ENCODE measurements at regions not wholly inside any gene's neighbourhood (a gene's known extent, or its start where the extent isn't known, plus 50 kb on each side); places are given as distances from the start of the nearest gene placed in this dataset.

GRCh38 chr13:97873398-97873797, 80.1 kb upstream of the IPO5 start:
- H3K36me3 Mint-ChIP-seq: no peaks in the 10 kb centered on the region

GRCh38 chr13:97875218-97875617, 78.3 kb upstream of the IPO5 start:
- Mint-ChIP-seq H3K36me3 (no peaks in the 10 kb centered on the region), H3K9me3 (peaks cover 4% of the 10 kb centered on the region; the same call in 1 of the 2 replicates), H3K4me3 (no peak overlapping the region), H3K27me3 (ENCODE audit: low read depth) (no peaks in the 10 kb centered on the region), H3K27ac (no peak overlapping the region), H3K4me1 (peaks cover 32% of the 10 kb centered on the region)
- CTCF ChIA-PET: no interaction called here
- peak; percentile 82 for ATAC-seq
- POLR2A ChIA-PET: no interaction called here
- DNase-seq (ENCODE audit: low spot score): no peak
- TF ChIP-seq RORB (CRISPR knock-in tag; IDR thresholded peaks at IDR 0.05) (no peak), OVOL2 (CRISPR knock-in tag; IDR thresholded peaks at IDR 0.05; ENCODE audit: borderline replicate concordance) (no peak), HMGXB4 (CRISPR knock-in tag; IDR thresholded peaks at IDR 0.05) (no peak), SMAD3 (CRISPR knock-in tag; IDR thresholded peaks at IDR 0.05; ENCODE audit: borderline replicate concordance) (no peak), MAX (CRISPR knock-in tag; IDR thresholded peaks at IDR 0.05) (no peak), NR3C1 (CRISPR knock-in tag; conservative IDR thresholded peaks at IDR 0.05; ENCODE audit: low read depth) (no peak), ELF4 (CRISPR knock-in tag; IDR thresholded peaks at IDR 0.05; ENCODE audit: low read depth) (no peak), TCF7 (CRISPR knock-in tag; IDR thresholded peaks at IDR 0.05; ENCODE audit: low read depth) (no peak)
- TF ChIP-seq, protein P1, sequence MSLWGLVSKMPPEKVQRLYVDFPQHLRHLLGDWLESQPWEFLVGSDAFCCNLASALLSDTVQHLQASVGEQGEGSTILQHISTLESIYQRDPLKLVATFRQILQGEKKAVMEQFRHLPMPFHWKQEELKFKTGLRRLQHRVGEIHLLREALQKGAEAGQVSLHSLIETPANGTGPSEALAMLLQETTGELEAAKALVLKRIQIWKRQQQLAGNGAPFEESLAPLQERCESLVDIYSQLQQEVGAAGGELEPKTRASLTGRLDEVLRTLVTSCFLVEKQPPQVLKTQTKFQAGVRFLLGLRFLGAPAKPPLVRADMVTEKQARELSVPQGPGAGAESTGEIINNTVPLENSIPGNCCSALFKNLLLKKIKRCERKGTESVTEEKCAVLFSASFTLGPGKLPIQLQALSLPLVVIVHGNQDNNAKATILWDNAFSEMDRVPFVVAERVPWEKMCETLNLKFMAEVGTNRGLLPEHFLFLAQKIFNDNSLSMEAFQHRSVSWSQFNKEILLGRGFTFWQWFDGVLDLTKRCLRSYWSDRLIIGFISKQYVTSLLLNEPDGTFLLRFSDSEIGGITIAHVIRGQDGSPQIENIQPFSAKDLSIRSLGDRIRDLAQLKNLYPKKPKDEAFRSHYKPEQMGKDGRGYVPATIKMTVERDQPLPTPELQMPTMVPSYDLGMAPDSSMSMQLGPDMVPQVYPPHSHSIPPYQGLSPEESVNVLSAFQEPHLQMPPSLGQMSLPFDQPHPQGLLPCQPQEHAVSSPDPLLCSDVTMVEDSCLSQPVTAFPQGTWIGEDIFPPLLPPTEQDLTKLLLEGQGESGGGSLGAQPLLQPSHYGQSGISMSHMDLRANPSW (CRISPR knock-in tag; conservative IDR thresholded peaks at IDR 0.05; ENCODE audit: low read depth): no peak
- TF ChIP-seq, protein P2, sequence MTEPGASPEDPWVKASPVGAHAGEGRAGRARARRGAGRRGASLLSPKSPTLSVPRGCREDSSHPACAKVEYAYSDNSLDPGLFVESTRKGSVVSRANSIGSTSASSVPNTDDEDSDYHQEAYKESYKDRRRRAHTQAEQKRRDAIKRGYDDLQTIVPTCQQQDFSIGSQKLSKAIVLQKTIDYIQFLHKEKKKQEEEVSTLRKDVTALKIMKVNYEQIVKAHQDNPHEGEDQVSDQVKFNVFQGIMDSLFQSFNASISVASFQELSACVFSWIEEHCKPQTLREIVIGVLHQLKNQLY (CRISPR knock-in tag; IDR thresholded peaks at IDR 0.05): no peak

More at GRCh38 chr13:97873398-97873797, 80.1 kb upstream of the IPO5 start:
- peaks cover 23% of the 10 kb centered on the region for H3K4me1 Mint-ChIP-seq
- DNase-seq (ENCODE audit: low spot score) (no peak), ATAC-seq (no peak)
- H3K4me3 Mint-ChIP-seq: no peak overlapping the region
- peaks cover 3% of the 10 kb centered on the region; the same call in 1 of the 2 replicates for H3K27me3 Mint-ChIP-seq (ENCODE audit: low read depth)
- H3K9me3 Mint-ChIP-seq: no peaks in the 10 kb centered on the region
- ChIA-PET POLR2A (interaction anchor here (0.6 kb wide), 1 partner anchor 75 kb away, joined by 3 read pairs; no protein-coding TSS in a partner anchor), CTCF (interaction anchor here (1.0 kb wide), 1 partner anchor 572 kb away, joined by 3 read pairs; no protein-coding TSS in a partner anchor)
- H3K27ac Mint-ChIP-seq: no peak overlapping the region
- TF ChIP-seq USF1 (CRISPR knock-in tag; IDR thresholded peaks at IDR 0.05) (no peak), ATF1 (CRISPR knock-in tag; IDR thresholded peaks at IDR 0.05) (no peak), ZNF425 (CRISPR knock-in tag; conservative IDR thresholded peaks at IDR 0.05) (no peak), TP53 (CRISPR knock-in tag; IDR thresholded peaks at IDR 0.05) (no peak), ZNF138 (CRISPR knock-in tag; conservative IDR thresholded peaks at IDR 0.05) (no peak), MYBL2 (CRISPR knock-in tag; IDR thresholded peaks at IDR 0.05) (no peak), ERG (CRISPR knock-in tag; IDR thresholded peaks at IDR 0.05) (no peak), TEAD4 (CRISPR knock-in tag; IDR thresholded peaks at IDR 0.05) (no peak), ZNF219 (CRISPR knock-in tag; IDR thresholded peaks at IDR 0.05; ENCODE audit: borderline replicate concordance) (no peak), FOXJ3 (CRISPR knock-in tag; IDR thresholded peaks at IDR 0.05; ENCODE audit: borderline replicate concordance) (no peak), RORB (CRISPR knock-in tag; IDR thresholded peaks at IDR 0.05) (no peak), GRHL2 (CRISPR knock-in tag; IDR thresholded peaks at IDR 0.05; ENCODE audit: insufficient replicate concordance, severe bottlenecking) (no peak), PRRX2 (CRISPR knock-in tag; IDR thresholded peaks at IDR 0.05) (no peak), IRF2 (CRISPR knock-in tag; IDR thresholded peaks at IDR 0.05; ENCODE audit: borderline replicate concordance, low read depth) (no peak), GABPB1 (CRISPR knock-in tag; IDR thresholded peaks at IDR 0.05) (no peak), ZNF263 (CRISPR knock-in tag; IDR thresholded peaks at IDR 0.05; ENCODE audit: low read depth) (no peak)
- TF ChIP-seq, protein P3, sequence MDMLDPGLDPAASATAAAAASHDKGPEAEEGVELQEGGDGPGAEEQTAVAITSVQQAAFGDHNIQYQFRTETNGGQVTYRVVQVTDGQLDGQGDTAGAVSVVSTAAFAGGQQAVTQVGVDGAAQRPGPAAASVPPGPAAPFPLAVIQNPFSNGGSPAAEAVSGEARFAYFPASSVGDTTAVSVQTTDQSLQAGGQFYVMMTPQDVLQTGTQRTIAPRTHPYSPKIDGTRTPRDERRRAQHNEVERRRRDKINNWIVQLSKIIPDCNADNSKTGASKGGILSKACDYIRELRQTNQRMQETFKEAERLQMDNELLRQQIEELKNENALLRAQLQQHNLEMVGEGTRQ (CRISPR knock-in tag; IDR thresholded peaks at IDR 0.05): no peak
